ENCODE measurements at regions not wholly inside any gene's neighbourhood (a gene's known extent, or its start where the extent isn't known, plus 50 kb on each side); places are given as distances from the start of the nearest gene placed in this dataset.

DNA sequence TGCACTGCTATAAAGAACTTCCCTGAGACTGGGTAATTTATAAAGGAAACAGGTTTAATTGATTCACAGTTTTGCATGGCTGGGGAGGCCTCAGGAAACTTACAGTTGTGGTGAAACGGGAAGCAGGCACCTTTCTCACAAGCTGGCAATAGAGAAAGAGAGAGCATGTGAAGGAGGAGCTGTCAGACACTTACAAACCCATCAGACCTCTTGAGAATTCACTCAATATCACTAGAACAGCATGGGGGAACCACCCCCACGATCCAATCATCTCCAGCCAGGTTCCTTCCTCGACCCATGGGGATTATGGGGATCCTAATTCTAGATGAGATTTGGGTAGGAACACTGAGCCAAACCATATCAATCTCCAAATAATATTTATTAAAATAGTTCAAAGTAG, 729.2 kb upstream of the DDX18 start:
- no peak for TF ChIP-seq EZH2 (IDR thresholded peaks at IDR 0.05; ENCODE audit: insufficient read depth, poor library complexity, severe bottlenecking)
- TF ChIP-seq EZH2phosphoT487 (IDR thresholded peaks at IDR 0.05; ENCODE audit: insufficient read depth, low read depth): no peak
